ENCODE measurements at regions not wholly inside any gene's neighbourhood (a gene's known extent, or its start where the extent isn't known, plus 50 kb on each side); places are given as distances from the start of the nearest gene placed in this dataset.

- no peaks in the 10 kb centered on the region for H3K36me3 ChIP-seq
- H3K9me3 ChIP-seq (replicated peaks in 1 of 11), result 0 out of 22 replicates have a peak, but pooled peaks cover 0 to 3% (median 0%) of the 10 kb centered on the region in 11 experiments
- no peaks in the 10 kb centered on the region for H4K20me1 ChIP-seq
- TF ChIP-seq Cebpa-rat (IDR thresholded peaks at IDR 0.05), result no peak
- H3K4me2 ChIP-seq, result no peak overlapping the region
- no peak overlapping the region for H3K4me3 ChIP-seq
- H3K9ac ChIP-seq, result no peak overlapping the region
- H3K27me3 ChIP-seq, result no peaks in the 10 kb centered on the region
- H3K4me1 ChIP-seq, result no peaks in the 10 kb centered on the region
- H3K27ac ChIP-seq, result no peak overlapping the region
Observed at GRCh38 chr2:53477517-53477916, 290.1 kb upstream of the CHAC2 start.

DNA sequence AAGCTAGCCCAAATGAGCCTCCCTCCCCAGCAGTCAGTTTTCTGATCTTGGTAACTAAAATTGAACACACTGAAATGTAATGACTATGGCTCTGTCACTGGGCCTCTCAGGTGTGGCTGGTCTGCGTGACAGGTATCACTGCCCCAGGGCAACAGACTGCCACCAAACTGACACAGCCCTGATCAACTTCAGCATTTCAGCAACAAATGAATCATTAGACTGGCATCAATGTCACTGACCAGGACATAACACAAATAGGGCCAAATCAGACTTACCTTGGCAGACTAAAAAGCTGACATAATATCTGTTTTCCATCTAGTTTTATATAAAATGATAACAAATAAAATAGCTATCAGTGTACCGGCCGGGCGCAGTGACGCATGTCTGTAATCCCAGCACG, 290.8 kb upstream of the CHAC2 start:
- H3K27me3 ChIP-seq, result no peaks in the 10 kb centered on the region
- H3K27ac ChIP-seq, result no peak overlapping the region
- no peak for TF ChIP-seq Cebpa-rat (IDR thresholded peaks at IDR 0.05)
- no peak overlapping the region for H3K4me2 ChIP-seq
- H3K9me3 ChIP-seq (replicated peaks in 1 of 11), result no peaks in the 10 kb centered on the region
- H3K36me3 ChIP-seq, result no peaks in the 10 kb centered on the region
- no peaks in the 10 kb centered on the region for H3K4me1 ChIP-seq
- H4K20me1 ChIP-seq, result no peaks in the 10 kb centered on the region
- H3K4me3 ChIP-seq, result no peak overlapping the region
- no peak overlapping the region for H3K9ac ChIP-seq

DNA sequence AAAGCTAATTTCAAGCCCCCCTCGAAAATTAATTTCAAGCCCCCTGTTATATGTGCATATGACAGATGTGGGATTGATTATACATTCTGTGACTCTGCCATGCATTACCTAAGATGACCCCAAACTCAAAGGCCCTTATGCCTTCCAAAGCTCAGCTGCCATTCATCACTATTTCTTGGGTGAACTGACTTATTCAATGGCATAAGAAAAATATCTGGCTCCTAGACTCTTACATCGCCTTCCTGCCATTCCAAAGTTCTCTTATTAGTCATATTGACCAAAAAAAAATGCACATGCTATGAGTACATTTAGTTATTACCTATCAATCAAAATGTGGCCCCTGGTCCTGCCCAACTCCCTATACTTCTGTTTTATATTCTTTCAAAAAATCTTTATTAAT, 291.8 kb upstream of the CHAC2 start:
- no peak overlapping the region for H3K4me2 ChIP-seq
- no peaks in the 10 kb centered on the region for H3K9me3 ChIP-seq (replicated peaks in 1 of 11)
- no peak overlapping the region for H3K9ac ChIP-seq
- no peak for TF ChIP-seq Cebpa-rat (IDR thresholded peaks at IDR 0.05)
- no peaks in the 10 kb centered on the region for H3K4me1 ChIP-seq
- no peaks in the 10 kb centered on the region for H4K20me1 ChIP-seq
- no peak overlapping the region for H3K4me3 ChIP-seq
- no peaks in the 10 kb centered on the region for H3K36me3 ChIP-seq
- H3K27ac ChIP-seq, result no peak overlapping the region
- H3K27me3 ChIP-seq, result no peaks in the 10 kb centered on the region

GRCh38 chr2:53475321-53475720, 292.3 kb upstream of the CHAC2 start:
- Histone ChIP-seq H3K27ac (no peak overlapping the region), H3K27me3 (no peaks in the 10 kb centered on the region), H3K4me2 (no peak overlapping the region), H3K36me3 (no peaks in the 10 kb centered on the region), H3K4me1 (no peaks in the 10 kb centered on the region), H3K9ac (no peak overlapping the region), H4K20me1 (no peaks in the 10 kb centered on the region), H3K9me3 (replicated peaks in 1 of 11) (no peaks in the 10 kb centered on the region), H3K4me3 (no peak overlapping the region)
- no peak for TF ChIP-seq Cebpa-rat (IDR thresholded peaks at IDR 0.05)

DNA sequence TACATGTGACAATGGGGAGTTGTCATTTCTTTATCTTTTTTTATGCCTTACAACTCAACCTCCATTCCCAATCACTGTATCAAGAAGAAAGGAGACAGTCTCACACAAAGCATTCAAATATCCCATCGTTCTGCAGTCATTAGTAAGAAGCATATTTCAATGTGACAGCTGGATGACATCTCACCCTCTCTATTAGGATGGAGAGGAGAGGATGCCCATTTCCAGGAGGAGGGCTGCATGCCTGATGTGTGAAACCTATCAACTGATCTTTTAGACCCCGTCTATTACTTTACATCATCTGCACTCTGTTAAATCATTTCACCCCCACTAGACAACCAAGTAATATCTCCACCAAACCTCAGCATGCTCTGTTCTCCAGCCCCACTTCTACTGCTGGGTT, 292.7 kb upstream of the CHAC2 start:
- H3K9ac ChIP-seq, result no peak overlapping the region
- H3K36me3 ChIP-seq, result no peaks in the 10 kb centered on the region
- no peaks in the 10 kb centered on the region for H3K27me3 ChIP-seq
- H3K27ac ChIP-seq, result no peak overlapping the region
- no peaks in the 10 kb centered on the region for H3K9me3 ChIP-seq (replicated peaks in 1 of 11)
- no peak for TF ChIP-seq Cebpa-rat (IDR thresholded peaks at IDR 0.05)
- no peak overlapping the region for H3K4me3 ChIP-seq
- H3K4me2 ChIP-seq, result no peak overlapping the region
- H3K4me1 ChIP-seq, result no peaks in the 10 kb centered on the region
- no peaks in the 10 kb centered on the region for H4K20me1 ChIP-seq

DNA sequence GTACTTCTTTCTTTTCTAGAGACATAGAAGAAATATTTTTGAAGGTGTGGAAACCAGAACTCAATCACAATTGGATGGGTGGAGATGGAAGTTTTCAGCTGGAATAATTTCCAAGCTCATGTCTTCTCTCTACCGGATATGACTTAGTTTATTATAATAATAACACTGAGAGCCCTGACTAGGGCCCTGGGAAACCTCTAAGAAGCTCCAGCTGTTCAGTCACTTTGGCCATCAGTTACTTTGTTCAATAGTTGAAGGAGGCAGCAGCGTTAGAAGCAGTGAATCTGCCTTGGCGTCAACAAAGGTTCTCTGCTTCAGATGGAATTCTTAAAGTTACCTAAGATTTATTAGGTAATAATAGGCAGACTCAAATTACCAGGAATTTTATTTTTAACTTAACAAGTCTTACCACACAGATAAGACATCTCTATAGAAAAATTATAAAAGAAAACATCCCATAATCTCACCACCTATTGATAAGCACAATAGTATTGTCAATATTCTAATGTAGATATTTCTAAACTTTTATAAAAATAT, 293.8 kb upstream of the CHAC2 start:
- Histone ChIP-seq H3K4me3 (no peak overlapping the region), H3K9me3 (replicated peaks in 1 of 11) (no peaks in the 10 kb centered on the region), H4K20me1 (no peaks in the 10 kb centered on the region), H3K27me3 (no peaks in the 10 kb centered on the region), H3K27ac (no peak overlapping the region), H3K4me2 (no peak overlapping the region), H3K4me1 (no peaks in the 10 kb centered on the region), H3K9ac (no peak overlapping the region), H3K36me3 (no peaks in the 10 kb centered on the region)
- TF ChIP-seq Cebpa-rat (IDR thresholded peaks at IDR 0.05), result no peak

- no peaks in the 10 kb centered on the region for H3K9me3 ChIP-seq (replicated peaks in 1 of 11)
- H4K20me1 ChIP-seq, result no peaks in the 10 kb centered on the region
- no peaks in the 10 kb centered on the region for H3K4me1 ChIP-seq
- no peak overlapping the region for H3K4me2 ChIP-seq
- H3K27ac ChIP-seq, result no peak overlapping the region
- no peaks in the 10 kb centered on the region for H3K27me3 ChIP-seq
- H3K9ac ChIP-seq, result no peak overlapping the region
- no peak for TF ChIP-seq Cebpa-rat (IDR thresholded peaks at IDR 0.05)
- H3K36me3 ChIP-seq, result no peaks in the 10 kb centered on the region
- H3K4me3 ChIP-seq, result no peak overlapping the region
Observed at GRCh38 chr2:53473236-53473635, 294.4 kb upstream of the CHAC2 start.

- no peaks in the 10 kb centered on the region for H3K9me3 ChIP-seq (replicated peaks in 1 of 11)
- H3K27me3 ChIP-seq, result no peaks in the 10 kb centered on the region
- no peaks in the 10 kb centered on the region for H3K4me1 ChIP-seq
- no peak overlapping the region for H3K4me3 ChIP-seq
- no peaks in the 10 kb centered on the region for H3K36me3 ChIP-seq
- no peak overlapping the region for H3K27ac ChIP-seq
- H3K4me2 ChIP-seq, result no peak overlapping the region
- H3K9ac ChIP-seq, result no peak overlapping the region
- no peak for TF ChIP-seq Cebpa-rat (IDR thresholded peaks at IDR 0.05)
- no peaks in the 10 kb centered on the region for H4K20me1 ChIP-seq
Observed at GRCh38 chr2:53467467-53468180, 300.0 kb upstream of the CHAC2 start.

GRCh38 chr2:53463806-53464726, 303.5 kb upstream of the CHAC2 start:
- no peaks in the 10 kb centered on the region for H3K36me3 ChIP-seq
- no peak for TF ChIP-seq Cebpa-rat (IDR thresholded peaks at IDR 0.05)
- H3K4me3 ChIP-seq, result no peak overlapping the region
- no peak overlapping the region for H3K27ac ChIP-seq
- H3K4me2 ChIP-seq, result no peak overlapping the region
- no peaks in the 10 kb centered on the region for H3K4me1 ChIP-seq
- H3K9me3 ChIP-seq (replicated peaks in 1 of 11), result peaks cover 0 to 8% (median 0%) of the 10 kb centered on the region in 11 experiments; a peak in 1 of 22 replicates
- H3K9ac ChIP-seq, result no peak overlapping the region
- no peaks in the 10 kb centered on the region for H3K27me3 ChIP-seq
- no peaks in the 10 kb centered on the region for H4K20me1 ChIP-seq
